SK-N-MC (cell line): ENCODE measurements at regions not wholly inside any gene's neighbourhood (a gene's known extent, or its start where the extent isn't known, plus 50 kb on each side); places are given as distances from the start of the nearest gene placed in this dataset.

Experiments
- EZH2 ChIP-seq: fragments of 200-600 bp; sonication (generic); IDR thresholded peaks from one replicate; pipeline ENCODE4 v1.6.1; 2017; ENCODE audit warnings: antibody characterized with exemption
- POLR2AphosphoS5 ChIP-seq: IDR thresholded peaks from 2 replicates; pipeline ENCODE4 v1.6.1; 2012; ENCODE audit warnings: mild to moderate bottlenecking, low read depth, low read length, borderline replicate concordance

GRCh38 chr5:109522404-109522803, 112.6 kb upstream of the PJA2 start:
- TF ChIP-seq EZH2 (no peak), POLR2AphosphoS5 (no peak)
